Activated CD8-positive, alpha-beta T cell treated with anti-CD3 and anti-CD28 coated beads, Interleukin-2, amount 10 ng/mL, durations not matched to agents 7 days and 5 days (primary cell): ENCODE measurements at regions not wholly inside any gene's neighbourhood (a gene's known extent, or its start where the extent isn't known, plus 50 kb on each side); places are given as distances from the start of the nearest gene placed in this dataset.

Experiments used
- ATAC-seq: fragments of 150-1000 bp; cut with Tn5 transposase; one replicate; pipeline ENCODE4 v1.10.0; 2021; ENCODE audit warnings: moderate library complexity
- CTCF ChIA-PET: fragments of 350-600 bp; sonication (Branson Sonifier 250); formaldehyde crosslinking; loops from one replicate; lab custom pipeline; 2021; ENCODE audit warnings: antibody characterized with exemption; lab: Charles Lee
- POLR2A ChIA-PET: fragments of 350-600 bp; sonication (Branson Sonifier 250); formaldehyde crosslinking; loops from one replicate; lab custom pipeline; 2021; ENCODE audit warnings: antibody characterized with exemption; lab: Charles Lee
- DNase-seq: peaks from one replicate; pipeline ENCODE4 v3.0.0-alpha.2; 2020
- H3K27ac Mint-ChIP-seq: one replicate; pipeline ENCODE4 v1.8.0; 2021; ENCODE audit warnings: mild to moderate bottlenecking, mixed read lengths
- H3K27me3 Mint-ChIP-seq: one replicate; pipeline ENCODE4 v1.8.0; 2021; ENCODE audit warnings: low read depth, mixed read lengths
- H3K36me3 Mint-ChIP-seq: one replicate; pipeline ENCODE4 v1.8.0; 2021; ENCODE audit warnings: low read depth, mixed read lengths
- H3K4me1 Mint-ChIP-seq: one replicate; pipeline ENCODE4 v1.8.0; 2021; ENCODE audit warnings: low read depth, mixed read lengths
- H3K4me3 Mint-ChIP-seq: one replicate; pipeline ENCODE4 v1.8.0; 2021; ENCODE audit warnings: mild to moderate bottlenecking, mixed read lengths
- H3K9me3 Mint-ChIP-seq: one replicate; pipeline ENCODE4 v1.8.0; 2022; ENCODE audit warnings: mixed read lengths; ENCODE audit not compliant: insufficient read depth

GRCh38 chr16:51710186-51710585 lies 559.1 kb upstream of the SALL1 start:
- POLR2A ChIA-PET = no interaction called here
- DNase-seq = no peak
- no peaks in the 10 kb centered on the region for H3K27me3 Mint-ChIP-seq
- H3K4me3 Mint-ChIP-seq = no peak overlapping the region
- no peaks in the 10 kb centered on the region for H3K4me1 Mint-ChIP-seq
- peaks cover 9% of the 10 kb centered on the region for H3K9me3 Mint-ChIP-seq
- CTCF ChIA-PET = no interaction called here
- ATAC-seq = no peak
- no peak overlapping the region for H3K27ac Mint-ChIP-seq
- H3K36me3 Mint-ChIP-seq = no peaks in the 10 kb centered on the region

- no peak overlapping the region for H3K27ac Mint-ChIP-seq
- CTCF ChIA-PET = no interaction called here
- ATAC-seq = no peak
Measured at GRCh38 chr16:51708861-51709260, 557.8 kb upstream of the SALL1 start.

GRCh38 chr16:51707666-51708065 lies 556.6 kb upstream of the SALL1 start:
- Mint-ChIP-seq H3K27ac (no peak overlapping the region), H3K36me3 (peaks cover 2% of the 10 kb centered on the region), H3K27me3 (no peaks in the 10 kb centered on the region), H3K4me3 (no peak overlapping the region), H3K9me3 (peaks cover 21% of the 10 kb centered on the region), H3K4me1 (no peaks in the 10 kb centered on the region)
- CTCF ChIA-PET = no interaction called here
- POLR2A ChIA-PET = no interaction called here
- DNase-seq (no peak), ATAC-seq (no peak)

More at GRCh38 chr16:51708861-51709260, 557.8 kb upstream of the SALL1 start:
- no peak for DNase-seq
- Mint-ChIP-seq H3K4me1 (no peaks in the 10 kb centered on the region), H3K9me3 (peaks cover 18% of the 10 kb centered on the region), H3K27me3 (no peaks in the 10 kb centered on the region), H3K36me3 (peaks cover 2% of the 10 kb centered on the region), H3K4me3 (no peak overlapping the region)
- POLR2A ChIA-PET = no interaction called here

GRCh38 chr16:51705142-51705541 lies 554.1 kb upstream of the SALL1 start:
- Mint-ChIP-seq H3K27me3 (no peaks in the 10 kb centered on the region), H3K9me3 (peaks cover 25% of the 10 kb centered on the region), H3K36me3 (peaks cover 2% of the 10 kb centered on the region), H3K27ac (no peak overlapping the region), H3K4me3 (no peak overlapping the region), H3K4me1 (no peaks in the 10 kb centered on the region)
- CTCF ChIA-PET = no interaction called here
- ATAC-seq (no peak), DNase-seq (no peak)
- POLR2A ChIA-PET = no interaction called here

- H3K4me3 Mint-ChIP-seq = no peak overlapping the region
Measured at GRCh38 chr16:51701025-51701424, 550.0 kb upstream of the SALL1 start.

GRCh38 chr16:51699686-51700396 lies 548.8 kb upstream of the SALL1 start:
- peaks cover 2% of the 10 kb centered on the region for H3K36me3 Mint-ChIP-seq
- H3K27me3 Mint-ChIP-seq = no peaks in the 10 kb centered on the region
- no peak for DNase-seq
- POLR2A ChIA-PET = no interaction called here
- no peak for ATAC-seq
- H3K4me1 Mint-ChIP-seq = no peaks in the 10 kb centered on the region
- H3K4me3 Mint-ChIP-seq = no peak overlapping the region
- CTCF ChIA-PET = no interaction called here
- H3K9me3 Mint-ChIP-seq = peaks cover 14% of the 10 kb centered on the region
- no peak overlapping the region for H3K27ac Mint-ChIP-seq

More at GRCh38 chr16:51701025-51701424, 550.0 kb upstream of the SALL1 start:
- POLR2A ChIA-PET = no interaction called here
- Mint-ChIP-seq H3K27me3 (no peaks in the 10 kb centered on the region), H3K9me3 (peaks cover 17% of the 10 kb centered on the region), H3K27ac (no peak overlapping the region), H3K36me3 (peaks cover 2% of the 10 kb centered on the region), H3K4me1 (no peaks in the 10 kb centered on the region)
- ATAC-seq (no peak), DNase-seq (no peak)
- CTCF ChIA-PET = no interaction called here

GRCh38 chr16:51698647-51699046 lies 547.6 kb upstream of the SALL1 start:
- Mint-ChIP-seq H3K4me3 (no peak overlapping the region), H3K27me3 (no peaks in the 10 kb centered on the region), H3K9me3 (peaks cover 5% of the 10 kb centered on the region), H3K27ac (no peak overlapping the region), H3K4me1 (no peaks in the 10 kb centered on the region), H3K36me3 (no peaks in the 10 kb centered on the region)
- no peak for DNase-seq
- ChIA-PET POLR2A (no interaction called here), CTCF (no interaction called here)
- ATAC-seq = no peak

GRCh38 chr16:51697454-51697853 lies 546.4 kb upstream of the SALL1 start:
- CTCF ChIA-PET = no interaction called here
- H3K4me3 Mint-ChIP-seq = no peak overlapping the region

GRCh38 chr16:51696376-51696775 lies 545.3 kb upstream of the SALL1 start:
- peaks cover 13% of the 10 kb centered on the region for H3K9me3 Mint-ChIP-seq
- ChIA-PET CTCF (no interaction called here), POLR2A (no interaction called here)
- H3K4me1 Mint-ChIP-seq = no peaks in the 10 kb centered on the region
- ATAC-seq (no peak), DNase-seq (no peak)
- H3K36me3 Mint-ChIP-seq = no peaks in the 10 kb centered on the region
- no peak overlapping the region for H3K4me3 Mint-ChIP-seq
- no peaks in the 10 kb centered on the region for H3K27me3 Mint-ChIP-seq
- no peak overlapping the region for H3K27ac Mint-ChIP-seq

More at GRCh38 chr16:51697454-51697853, 546.4 kb upstream of the SALL1 start:
- ATAC-seq (no peak), DNase-seq (no peak)
- Mint-ChIP-seq H3K27ac (no peak overlapping the region), H3K36me3 (no peaks in the 10 kb centered on the region), H3K27me3 (no peaks in the 10 kb centered on the region), H3K4me1 (no peaks in the 10 kb centered on the region), H3K9me3 (peaks cover 13% of the 10 kb centered on the region)
- POLR2A ChIA-PET = no interaction called here

GRCh38 chr16:51691109-51691508 lies 540.0 kb upstream of the SALL1 start:
- Mint-ChIP-seq H3K4me3 (no peak overlapping the region), H3K4me1 (no peaks in the 10 kb centered on the region), H3K9me3 (peaks cover 9% of the 10 kb centered on the region), H3K27me3 (no peaks in the 10 kb centered on the region), H3K36me3 (no peaks in the 10 kb centered on the region), H3K27ac (no peak overlapping the region)
- ChIA-PET POLR2A (no interaction called here), CTCF (no interaction called here)
- no peak for ATAC-seq
- DNase-seq = no peak

- no peak for ATAC-seq
- Mint-ChIP-seq H3K27me3 (no peaks in the 10 kb centered on the region), H3K4me3 (no peak overlapping the region), H3K4me1 (no peaks in the 10 kb centered on the region), H3K27ac (no peak overlapping the region), H3K9me3 (no peaks in the 10 kb centered on the region), H3K36me3 (no peaks in the 10 kb centered on the region)
- POLR2A ChIA-PET = no interaction called here
- CTCF ChIA-PET = no interaction called here
- no peak for DNase-seq
Measured at GRCh38 chr16:51685498-51685897, 534.4 kb upstream of the SALL1 start.

GRCh38 chr16:51683882-51684281 lies 532.8 kb upstream of the SALL1 start:
- Mint-ChIP-seq H3K9me3 (no peaks in the 10 kb centered on the region), H3K4me1 (no peaks in the 10 kb centered on the region), H3K27me3 (no peaks in the 10 kb centered on the region), H3K27ac (no peak overlapping the region), H3K4me3 (no peak overlapping the region), H3K36me3 (no peaks in the 10 kb centered on the region)
- DNase-seq (no peak), ATAC-seq (no peak)
- ChIA-PET POLR2A (no interaction called here), CTCF (no interaction called here)

- ATAC-seq = no peak
- no peaks in the 10 kb centered on the region for H3K27me3 Mint-ChIP-seq
- ChIA-PET CTCF (no interaction called here), POLR2A (no interaction called here)
- DNase-seq = no peak
- no peaks in the 10 kb centered on the region for H3K9me3 Mint-ChIP-seq
- no peak overlapping the region for H3K27ac Mint-ChIP-seq
- no peaks in the 10 kb centered on the region for H3K4me1 Mint-ChIP-seq
- no peak overlapping the region for H3K4me3 Mint-ChIP-seq
- H3K36me3 Mint-ChIP-seq = no peaks in the 10 kb centered on the region
Measured at GRCh38 chr16:51682905-51683304, 531.8 kb upstream of the SALL1 start.
